GM19395 (cell line): ENCODE measurements at regions not wholly inside any gene's neighbourhood (a gene's known extent, or its start where the extent isn't known, plus 50 kb on each side); places are given as distances from the start of the nearest gene placed in this dataset.

ENCODE experiments used
- ATAC-seq: cut with Tn5 transposase; IDR thresholded peaks from one replicate; pipeline ENCODE4 v1.9.1; 2021; ENCODE audit warnings: mild to moderate bottlenecking, moderate library complexity; ENCODE audit not compliant: unreplicated experiment

GRCh38 chrX:69280933-69281332 is 115.7 kb upstream of the PJA1 start:
- ATAC-seq = no peak

GRCh38 chrX:69279234-69279633 is 114.0 kb upstream of the PJA1 start:
- no peak for ATAC-seq

GRCh38 chrX:69278031-69278687 is 112.9 kb upstream of the PJA1 start:
- ATAC-seq = no peak

- ATAC-seq = no peak
These were observed 112.2 kb upstream of the PJA1 start for GRCh38 chrX:69277369-69277990.

GRCh38 chrX:69268611-69269010 is 103.4 kb upstream of the PJA1 start:
- ATAC-seq = no peak

- ATAC-seq = no peak
These were observed 98.9 kb upstream of the PJA1 start for GRCh38 chrX:69264158-69264581.

- ATAC-seq = no peak
These were observed 98.1 kb upstream of the PJA1 start for GRCh38 chrX:69263251-69263820.

- no peak for ATAC-seq
These were observed 97.0 kb upstream of the PJA1 start for GRCh38 chrX:69262036-69262936.

GRCh38 chrX:69260169-69260568 is 94.9 kb upstream of the PJA1 start:
- no peak for ATAC-seq

GRCh38 chrX:69258893-69259292 is 93.6 kb upstream of the PJA1 start:
- ATAC-seq = no peak

- no peak for ATAC-seq
These were observed 92.4 kb upstream of the PJA1 start for GRCh38 chrX:69257499-69258127.

- no peak for ATAC-seq
These were observed 91.0 kb upstream of the PJA1 start for GRCh38 chrX:69256291-69256565.

GRCh38 chrX:69255441-69256290 is 90.4 kb upstream of the PJA1 start:
- no peak for ATAC-seq

GRCh38 chrX:69253821-69254220 is 88.6 kb upstream of the PJA1 start:
- no peak for ATAC-seq

- ATAC-seq = no peak
These were observed 78.0 kb upstream of the PJA1 start for GRCh38 chrX:69243276-69243675.

- ATAC-seq = no peak
These were observed 73.6 kb upstream of the PJA1 start for GRCh38 chrX:69238887-69239231.

- ATAC-seq = no peak
These were observed 73.0 kb upstream of the PJA1 start for GRCh38 chrX:69238114-69238886.

- no peak for ATAC-seq
These were observed 72.0 kb upstream of the PJA1 start for GRCh38 chrX:69237236-69237635.

GRCh38 chrX:69236641-69237040 is 71.4 kb upstream of the PJA1 start:
- no peak for ATAC-seq

- no peak for ATAC-seq
These were observed 69.4 kb upstream of the PJA1 start for GRCh38 chrX:69234624-69235023.
